PC-3 (cell line): ENCODE measurements at regions not wholly inside any gene's neighbourhood (a gene's known extent, or its start where the extent isn't known, plus 50 kb on each side); places are given as distances from the start of the nearest gene placed in this dataset.

Experiments
- ATAC-seq: fragments of 200-7000 bp; cut with Tn5 transposase; 2 replicates; pipeline ENCODE4 v1.9.1; 2020; ENCODE audit warnings: mild to moderate bottlenecking, moderate library complexity
- BruUV-seq: library from RNA; stranded (reverse); fragments of 400-500 nt; replicated peaks from 2 replicates; lab custom pipeline; 2021; lab: Mats Ljungman, UMichigan
- CTCF ChIA-PET: fragments of 300-600 bp; sonication (Branson Sonifier 250); formaldehyde crosslinking; loops from one replicate; lab custom pipeline; 2022; ENCODE audit warnings: antibody characterized with exemption; lab: Charles Lee
- POLR2A ChIA-PET: fragments of 300-600 bp; sonication (Branson Sonifier 250); formaldehyde crosslinking; loops from one replicate; lab custom pipeline; 2022; ENCODE audit warnings: antibody characterized with exemption; ENCODE audit not compliant: unreplicated experiment; lab: Charles Lee
- DNase-seq: peaks from one replicate; pipeline ENCODE4 v3.0.0-alpha.2; 2015
- H2AFZ ChIP-seq: fragments of 300-600 bp; sonication (generic); 2 replicates; pipeline ENCODE4 v1.6.0; 2016; ENCODE audit warnings: antibody characterized with exemption, low read length
- H3F3A ChIP-seq: fragments of 300-600 bp; sonication (generic); one replicate; pipeline ENCODE4 v1.6.0; 2017; ENCODE audit warnings: antibody characterized with exemption, low read length, control low read depth, mild to moderate bottlenecking; ENCODE audit not compliant: unreplicated experiment
- H3K27ac ChIP-seq: fragments of 300-600 bp; sonication (generic); 2 replicates; pipeline ENCODE4 v1.5.1; 2016; ENCODE audit warnings: mild to moderate bottlenecking, low read length
- H3K27me3 ChIP-seq: fragments of 300-600 bp; sonication (generic); 2 replicates; pipeline ENCODE4 v1.6.1; 2016; ENCODE audit warnings: low read length, mixed read lengths
- H3K36me3 ChIP-seq: fragments of 300-600 bp; sonication (generic); 2 replicates; pipeline ENCODE4 v1.6.1; 2016; ENCODE audit warnings: low read depth, mixed run types, low read length, mixed read lengths
- H3K4me1 ChIP-seq: fragments of 300-600 bp; sonication (generic); 2 replicates; pipeline ENCODE4 v1.5.1; 2016; ENCODE audit warnings: low read length; ENCODE audit not compliant: insufficient read depth
- H3K4me2 ChIP-seq: fragments of 300-600 bp; sonication (generic); 2 replicates; pipeline ENCODE4 v1.6.0; 2016; ENCODE audit warnings: low read length
- H3K4me3 ChIP-seq: fragments of 300-600 bp; sonication (generic); 2 replicates; pipeline ENCODE4 v1.5.1; 2016; ENCODE audit warnings: mild to moderate bottlenecking, low read length, mixed read lengths
- H3K79me2 ChIP-seq: fragments of 300-600 bp; sonication (generic); 2 replicates; pipeline ENCODE4 v1.6.1; 2017; ENCODE audit warnings: low read length, mixed read lengths
- H3K9ac ChIP-seq: fragments of 300-600 bp; sonication (generic); 2 replicates; pipeline ENCODE4 v1.6.0; 2016; ENCODE audit warnings: mild to moderate bottlenecking, low read length
- H3K9me2 ChIP-seq: fragments of 300-600 bp; sonication (generic); replicated peaks from 2 replicates; pipeline ENCODE4 v1.6.1; 2016; ENCODE audit warnings: mixed run types, low read length, mixed read lengths
- H3K9me3 ChIP-seq: fragments of 300-600 bp; sonication (generic); 2 replicates; pipeline ENCODE4 v1.6.1; 2016; ENCODE audit warnings: low read length, mixed read lengths
- H4K20me1 ChIP-seq: fragments of 300-600 bp; sonication (generic); 2 replicates; pipeline ENCODE4 v1.6.1; 2016; ENCODE audit warnings: low read length, mixed read lengths
- EZH2 ChIP-seq: fragments of 300-600 bp; sonication (generic); IDR thresholded peaks from one replicate; pipeline ENCODE4 v1.6.1; 2017; ENCODE audit warnings: antibody characterized with exemption, mild to moderate bottlenecking, low read length; ENCODE audit not compliant: unreplicated experiment
- EZH2phosphoT487 ChIP-seq: fragments of 300-600 bp; sonication (generic); IDR thresholded peaks from 2 replicates; pipeline ENCODE4 v1.6.1; 2018; ENCODE audit warnings: mild to moderate bottlenecking, antibody characterized with exemption, low read length, borderline replicate concordance
- intact Hi-C: fragments of 100-400 bp; cut with micrococcal nuclease; formaldehyde crosslinking; loops from 2 replicates; pipeline ENCODE4 v1.9.0; 2023
- TF ChIP-seq, protein P1 (sequence below): fragments of 300-600 bp; sonication (generic); conservative IDR thresholded peaks from 2 replicates; pipeline ENCODE4 v1.5.1; 2017; ENCODE audit warnings: antibody characterized with exemption, low read depth, mild to moderate bottlenecking, low read length

DNA sequence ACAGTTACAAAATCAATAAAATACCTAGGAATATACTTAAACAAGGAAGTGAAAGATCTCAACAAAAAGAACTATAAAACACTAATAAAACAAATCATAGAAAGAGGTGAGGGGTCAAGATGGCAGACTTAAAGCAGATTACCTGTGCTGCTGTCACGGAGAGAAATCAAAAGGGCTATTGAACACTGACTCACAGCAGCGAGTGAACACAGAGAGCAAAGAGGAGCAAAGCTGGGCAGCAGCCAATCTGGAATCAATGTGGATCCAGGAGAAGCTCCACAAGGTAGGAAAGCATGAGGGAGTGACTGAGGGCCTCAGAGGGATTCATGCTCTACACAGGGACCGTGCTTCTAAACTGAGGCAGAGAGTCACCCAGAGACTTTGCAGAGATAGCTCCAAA, 562.0 kb upstream of the SEMA3D start:
- BruUV-seq = no TSS peak
- TF ChIP-seq, protein P1, sequence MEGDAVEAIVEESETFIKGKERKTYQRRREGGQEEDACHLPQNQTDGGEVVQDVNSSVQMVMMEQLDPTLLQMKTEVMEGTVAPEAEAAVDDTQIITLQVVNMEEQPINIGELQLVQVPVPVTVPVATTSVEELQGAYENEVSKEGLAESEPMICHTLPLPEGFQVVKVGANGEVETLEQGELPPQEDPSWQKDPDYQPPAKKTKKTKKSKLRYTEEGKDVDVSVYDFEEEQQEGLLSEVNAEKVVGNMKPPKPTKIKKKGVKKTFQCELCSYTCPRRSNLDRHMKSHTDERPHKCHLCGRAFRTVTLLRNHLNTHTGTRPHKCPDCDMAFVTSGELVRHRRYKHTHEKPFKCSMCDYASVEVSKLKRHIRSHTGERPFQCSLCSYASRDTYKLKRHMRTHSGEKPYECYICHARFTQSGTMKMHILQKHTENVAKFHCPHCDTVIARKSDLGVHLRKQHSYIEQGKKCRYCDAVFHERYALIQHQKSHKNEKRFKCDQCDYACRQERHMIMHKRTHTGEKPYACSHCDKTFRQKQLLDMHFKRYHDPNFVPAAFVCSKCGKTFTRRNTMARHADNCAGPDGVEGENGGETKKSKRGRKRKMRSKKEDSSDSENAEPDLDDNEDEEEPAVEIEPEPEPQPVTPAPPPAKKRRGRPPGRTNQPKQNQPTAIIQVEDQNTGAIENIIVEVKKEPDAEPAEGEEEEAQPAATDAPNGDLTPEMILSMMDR = no peak
- TF ChIP-seq EZH2 (no peak), EZH2phosphoT487 (no peak)
- DNase-seq = peak; percentile 65

DNA sequence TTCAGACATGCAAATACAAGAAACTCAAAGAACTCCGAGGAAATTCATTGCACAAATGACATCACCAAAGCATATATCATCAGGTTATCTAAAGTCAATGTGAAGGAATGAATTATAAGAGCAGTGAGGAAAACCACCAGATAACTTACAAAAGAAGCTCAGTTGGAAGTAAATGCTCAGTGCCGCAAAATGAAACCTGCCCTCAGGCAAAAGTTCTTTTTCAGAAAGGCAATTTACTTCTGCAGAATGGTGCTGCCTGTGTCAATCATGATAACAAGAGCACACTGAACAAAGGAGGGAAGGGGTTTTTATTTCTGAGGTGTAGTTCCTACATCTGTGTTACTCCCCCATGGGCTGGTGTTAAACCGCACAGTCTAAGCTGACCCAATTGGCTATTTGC, 550.6 kb upstream of the SEMA3D start:
- H4K20me1 ChIP-seq = no peaks in the 10 kb centered on the region
- intact Hi-C loops = no loop called here
- no peak overlapping the region for H3K4me2 ChIP-seq
- no peaks in the 10 kb centered on the region for H3K4me1 ChIP-seq
- H3K9me3 ChIP-seq = peaks cover 6% of the 10 kb centered on the region; the same call in 1 of the 2 replicates
- peaks cover 5% of the 10 kb centered on the region; the same call in 1 of the 2 replicates for H3K36me3 ChIP-seq
- H2AFZ ChIP-seq = no peak overlapping the region
- ATAC-seq = no peak
- DNase-seq = no peak
- H3K79me2 ChIP-seq = no peaks in the 10 kb centered on the region
- no peak for TF ChIP-seq EZH2
- TF ChIP-seq, protein P1 = no peak
- TF ChIP-seq EZH2phosphoT487 = no peak
- no peaks in the 10 kb centered on the region for H3K9me2 ChIP-seq
- ChIA-PET POLR2A (no interaction called here), CTCF (no interaction called here)
- H3K27me3 ChIP-seq = no peaks in the 10 kb centered on the region
- H3F3A ChIP-seq = no peaks in the 10 kb centered on the region
- no TSS peak for BruUV-seq
- H3K9ac ChIP-seq = no peak overlapping the region
- no peak overlapping the region for H3K4me3 ChIP-seq
- H3K27ac ChIP-seq = no peak overlapping the region

More for the DNA sequence above, 562.0 kb upstream of the SEMA3D start:
- H3K79me2 ChIP-seq = no peaks in the 10 kb centered on the region
- ChIA-PET POLR2A (interaction anchor here (0.7 kb wide), 1 partner anchor 25 kb away, joined by 3 read pairs; no protein-coding TSS in a partner anchor), CTCF (no interaction called here)
- no peaks in the 10 kb centered on the region for H3K27me3 ChIP-seq
- no peaks in the 10 kb centered on the region for H3K9me2 ChIP-seq
- no peak overlapping the region for H3K9ac ChIP-seq
- 0 out of 2 replicates have a peak overlapping the region, but pooled peaks have one; percentile 6 for H3K4me2 ChIP-seq
- H4K20me1 ChIP-seq = no peaks in the 10 kb centered on the region
- no peak overlapping the region for H2AFZ ChIP-seq
- ATAC-seq = peak; percentile 57
- H3K27ac ChIP-seq = peak overlapping the region; percentile 60
- no peaks in the 10 kb centered on the region for H3F3A ChIP-seq
- H3K4me1 ChIP-seq = peaks cover 19% of the 10 kb centered on the region
- intact Hi-C loops = loop anchor here (2.0 kb wide), 1 partner anchor 54 kb away; no protein-coding TSS in a partner anchor
- H3K36me3 ChIP-seq = no peaks in the 10 kb centered on the region; the same call in 1 of the 2 replicates
- 0 out of 2 replicates have a peak, but pooled peaks cover 7% of the 10 kb centered on the region for H3K9me3 ChIP-seq
- H3K4me3 ChIP-seq = no peak overlapping the region

DNA sequence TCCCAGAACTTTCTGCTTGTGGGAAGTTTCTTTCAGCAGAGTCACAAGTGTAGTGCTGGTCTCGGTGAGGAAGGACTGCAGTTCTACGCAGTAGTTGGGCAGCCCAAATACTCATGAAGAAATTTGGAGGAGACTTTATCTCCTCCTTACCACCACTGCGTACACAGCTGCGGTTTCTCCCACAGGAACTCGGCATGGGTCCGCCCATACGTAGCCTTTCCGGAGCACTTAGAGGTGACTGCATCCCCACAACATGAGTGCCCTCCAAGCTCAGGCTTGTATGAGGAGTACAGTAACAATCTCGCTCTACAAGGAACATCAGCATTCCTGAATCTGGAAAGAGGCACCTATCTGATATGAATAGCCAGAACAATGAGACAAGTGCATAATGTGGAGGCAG, 549.2 kb upstream of the SEMA3D start:
- Histone ChIP-seq H3K79me2 (no peaks in the 10 kb centered on the region), H3K9ac (no peak overlapping the region), H4K20me1 (no peaks in the 10 kb centered on the region), H3K9me2 (no peaks in the 10 kb centered on the region), H3K4me3 (no peak overlapping the region), H3K9me3 (peaks cover 6% of the 10 kb centered on the region; the same call in 1 of the 2 replicates), H3K4me1 (no peaks in the 10 kb centered on the region), H3F3A (no peaks in the 10 kb centered on the region), H3K36me3 (peaks cover 5% of the 10 kb centered on the region; the same call in 1 of the 2 replicates), H3K27ac (no peak overlapping the region), H2AFZ (no peak overlapping the region), H3K27me3 (no peaks in the 10 kb centered on the region), H3K4me2 (no peak overlapping the region)
- ChIA-PET CTCF (no interaction called here), POLR2A (no interaction called here)
- ATAC-seq (no peak), DNase-seq (no peak)
- no TSS peak for BruUV-seq
- intact Hi-C loops = no loop called here
- no peak for TF ChIP-seq EZH2
- TF ChIP-seq, protein P1 = no peak
- TF ChIP-seq EZH2phosphoT487 = no peak
